ENCODE measurements at regions not wholly inside any gene's neighbourhood (a gene's known extent, or its start where the extent isn't known, plus 50 kb on each side); places are given as distances from the start of the nearest gene placed in this dataset.
"Not testable (repeated sequence)": the region's sequence is repeated elsewhere in the genome, so short reads cannot be mapped to it uniquely, and the experiment has no call there.

- WGBS, result 62% methylated on average over 5 of the region's 8 CpGs
- DNase-seq (ENCODE audit: extremely low spot score), result no peak
- H3K9me3 ChIP-seq, result no peaks in the 10 kb centered on the region
- H3K36me3 ChIP-seq, result no peaks in the 10 kb centered on the region
- no peak overlapping the region for H3K4me3 ChIP-seq
- no peak overlapping the region for H3K27ac ChIP-seq (replicated peaks in 1 of 4)
- intact Hi-C loops (cut with DNase I), result no loop called here
- no peaks in the 10 kb centered on the region for H3K27me3 ChIP-seq
- no peaks in the 10 kb centered on the region for H3K4me1 ChIP-seq
- TF ChIP-seq POLR2AphosphoS5 (IDR thresholded peaks at IDR 0.05), result no peak
- TF ChIP-seq POLR2A (IDR thresholded peaks at IDR 0.05; ENCODE audit: low read depth), result no peak
- no peak for TF ChIP-seq CTCF (IDR thresholded peaks at IDR 0.05)
Measured at GRCh38 chrX:1883772-1884171, 268.9 kb downstream of the ASMT start.

GRCh38 chrX:1884446-1884845 lies 269.6 kb downstream of the ASMT start:
- Histone ChIP-seq H3K27ac (replicated peaks in 1 of 4) (no peak overlapping the region), H3K4me3 (no peak overlapping the region), H3K36me3 (no peaks in the 10 kb centered on the region), H3K27me3 (no peaks in the 10 kb centered on the region), H3K4me1 (no peaks in the 10 kb centered on the region), H3K9me3 (no peaks in the 10 kb centered on the region)
- TF ChIP-seq EP300 (IDR thresholded peaks at IDR 0.05), result no peak
- no peak for TF ChIP-seq POLR2A (IDR thresholded peaks at IDR 0.05; ENCODE audit: low read depth)
- TF ChIP-seq CTCF (IDR thresholded peaks at IDR 0.05), result no peak
- TF ChIP-seq POLR2AphosphoS5 (IDR thresholded peaks at IDR 0.05), result no peak
- intact Hi-C loops (cut with DNase I), result no loop called here
- DNase-seq (ENCODE audit: extremely low spot score), result no peak
- 100% methylated on average over 1 of the region's 1 CpG for WGBS

- Histone ChIP-seq H3K36me3 (no peaks in the 10 kb centered on the region), H3K4me1 (no peaks in the 10 kb centered on the region), H3K9me3 (no peaks in the 10 kb centered on the region), H3K27me3 (no peaks in the 10 kb centered on the region), H3K27ac (replicated peaks in 1 of 4) (no peak overlapping the region), H3K4me3 (no peak overlapping the region)
- 88% methylated on average over 12 of the region's 12 CpGs for WGBS
- no peak for DNase-seq (ENCODE audit: extremely low spot score)
- intact Hi-C loops (cut with DNase I), result no loop called here
- TF ChIP-seq EP300 (IDR thresholded peaks at IDR 0.05), result no peak
- TF ChIP-seq POLR2AphosphoS5 (IDR thresholded peaks at IDR 0.05), result no peak
- TF ChIP-seq CTCF (IDR thresholded peaks at IDR 0.05), result no peak
- no peak for TF ChIP-seq POLR2A (IDR thresholded peaks at IDR 0.05; ENCODE audit: low read depth)
Measured at GRCh38 chrX:1885116-1885515, 270.3 kb downstream of the ASMT start.

GRCh38 chrX:1888305-1888704 lies 273.4 kb downstream of the ASMT start:
- H3K4me3 ChIP-seq; intact Hi-C loops (cut with DNase I); DNase-seq (ENCODE audit: extremely low spot score); H3K9me3 ChIP-seq; H3K27ac ChIP-seq (replicated peaks in 1 of 4); H3K36me3 ChIP-seq; H3K4me1 ChIP-seq; H3K27me3 ChIP-seq: not testable (repeated sequence)
- WGBS, result 83% methylated on average over 8 of the region's 9 CpGs

- Histone ChIP-seq H3K36me3 (no peaks in the 10 kb centered on the region), H3K4me1 (no peaks in the 10 kb centered on the region), H3K9me3 (no peaks in the 10 kb centered on the region), H3K4me3 (no peak overlapping the region), H3K27ac (replicated peaks in 1 of 4) (no peak overlapping the region), H3K27me3 (peaks cover 0 to 15% (median 0%) of the 10 kb centered on the region in 4 donors)
- no peak for DNase-seq (ENCODE audit: extremely low spot score)
- WGBS, result 86% methylated on average over 9 of the region's 9 CpGs
- intact Hi-C loops (cut with DNase I), result no loop called here
- TF ChIP-seq POLR2A (IDR thresholded peaks at IDR 0.05; ENCODE audit: low read depth) (no peak), EP300 (IDR thresholded peaks at IDR 0.05) (no peak), CTCF (IDR thresholded peaks at IDR 0.05) (no peak), POLR2AphosphoS5 (IDR thresholded peaks at IDR 0.05) (no peak)
Measured at GRCh38 chrX:1894026-1894294, 279.1 kb downstream of the ASMT start.

Data from esophagus muscularis mucosa (tissue), 4 donors.